H9 (cell line): ENCODE measurements at regions not wholly inside any gene's neighbourhood (a gene's known extent, or its start where the extent isn't known, plus 50 kb on each side); places are given as distances from the start of the nearest gene placed in this dataset.

ENCODE experiments used
- DNase-seq: peaks from one replicate; pipeline ENCODE4 v3.0.0-alpha.2; 2017
- H2AFZ ChIP-seq: one replicate; pipeline ENCODE4 v1.6.1; 2013; ENCODE audit warnings: mild to moderate bottlenecking, low read length, control low read depth, moderate library complexity
- H2AK5ac ChIP-seq: 2 replicates; pipeline ENCODE4 v1.6.1; 2013; ENCODE audit warnings: low read length, control low read depth, mixed read lengths; ENCODE audit not compliant: insufficient read length
- H2BK120ac ChIP-seq: one replicate; pipeline ENCODE4 v1.6.1; 2013; ENCODE audit warnings: low read depth, mild to moderate bottlenecking, low read length, control low read depth, inconsistent platforms; ENCODE audit not compliant: poor library complexity, severe bottlenecking
- H2BK12ac ChIP-seq: 2 replicates; pipeline ENCODE4 v1.6.1; 2013; ENCODE audit warnings: low read length, control low read depth, mixed read lengths, low read depth; ENCODE audit not compliant: insufficient read length
- H2BK15ac ChIP-seq: 2 replicates; pipeline ENCODE4 v1.6.1; 2013; ENCODE audit warnings: low read depth, low read length, control low read depth
- H2BK20ac ChIP-seq: one replicate; pipeline ENCODE4 v1.6.1; 2013; ENCODE audit warnings: low read depth, mild to moderate bottlenecking, low read length, control low read depth, inconsistent platforms; ENCODE audit not compliant: poor library complexity, severe bottlenecking
- H2BK5ac ChIP-seq: 2 replicates; pipeline ENCODE4 v1.6.1; 2013; ENCODE audit warnings: low read length, control low read depth, mixed read lengths; ENCODE audit not compliant: insufficient read length
- H3K14ac ChIP-seq: 2 replicates; pipeline ENCODE4 v1.6.1; 2013; ENCODE audit warnings: low read length, control low read depth; ENCODE audit not compliant: insufficient read depth
- H3K18ac ChIP-seq: 2 replicates; pipeline ENCODE4 v1.6.1; 2013; ENCODE audit warnings: low read depth, mild to moderate bottlenecking, mixed read lengths, low read length, control low read depth; ENCODE audit not compliant: insufficient read length
- H3K23ac ChIP-seq: 2 replicates; pipeline ENCODE4 v1.6.1; 2013; ENCODE audit warnings: low read length, control low read depth, mixed read lengths, low read depth; ENCODE audit not compliant: insufficient read length
- H3K23me2 ChIP-seq: 2 replicates; pipeline ENCODE4 v1.6.1; 2013; ENCODE audit warnings: low read depth, mild to moderate bottlenecking, mixed read lengths, low read length, control low read depth; ENCODE audit not compliant: insufficient read length, poor library complexity, severe bottlenecking
- H3K27ac ChIP-seq: 2 replicates; pipeline ENCODE4 v1.5.1; 2013; ENCODE audit warnings: low read length, control low read depth, mixed read lengths, low read depth; ENCODE audit not compliant: insufficient read length
- H3K27me3 ChIP-seq: 2 replicates; pipeline ENCODE4 v1.6.1; 2013; ENCODE audit warnings: low read length, control low read depth, inconsistent platforms; ENCODE audit not compliant: insufficient read depth
- H3K4ac ChIP-seq: 2 replicates; pipeline ENCODE4 v1.6.1; 2013; ENCODE audit warnings: low read depth, mild to moderate bottlenecking, control low read depth, inconsistent platforms, low read length, moderate library complexity
- H3K4me1 ChIP-seq: 2 replicates; pipeline ENCODE4 v1.6.1; 2013; ENCODE audit warnings: low read length, control low read depth, inconsistent platforms; ENCODE audit not compliant: insufficient read depth
- H3K4me2 ChIP-seq: 2 replicates; pipeline ENCODE4 v1.6.1; 2013; ENCODE audit warnings: low read length, control low read depth, mixed read lengths; ENCODE audit not compliant: insufficient read length, insufficient read depth
- H3K56ac ChIP-seq: 2 replicates; pipeline ENCODE4 v1.6.1; 2013; ENCODE audit warnings: low read depth, mild to moderate bottlenecking, mixed read lengths, low read length, control low read depth; ENCODE audit not compliant: insufficient read length
- H3K79me1 ChIP-seq: 2 replicates; pipeline ENCODE4 v1.6.1; 2013; ENCODE audit warnings: low read depth, mild to moderate bottlenecking, moderate library complexity, low read length, control low read depth, inconsistent platforms; ENCODE audit not compliant: insufficient read depth, poor library complexity, severe bottlenecking
- H3K79me2 ChIP-seq: 2 replicates; pipeline ENCODE4 v1.6.1; 2013; ENCODE audit warnings: low read length, control low read depth, inconsistent platforms; ENCODE audit not compliant: insufficient read depth
- H3K9ac ChIP-seq: 2 replicates; pipeline ENCODE4 v1.6.1; 2013; ENCODE audit warnings: low read length, control low read depth, mixed read lengths; ENCODE audit not compliant: insufficient read length; ENCODE audit errors: extremely low read depth
- H3K9me3 ChIP-seq: one replicate; pipeline ENCODE4 v1.6.1; 2013; ENCODE audit warnings: low read depth, low read length, inconsistent platforms; ENCODE audit not compliant: control insufficient read depth
- H3T11ph ChIP-seq: one replicate; pipeline ENCODE4 v1.6.1; 2013; ENCODE audit warnings: mild to moderate bottlenecking, low read length, control low read depth, inconsistent platforms
- H4K20me1 ChIP-seq: one replicate; pipeline ENCODE4 v1.6.1; 2013; ENCODE audit not compliant: control insufficient read depth, insufficient read length, insufficient read depth
- H4K5ac ChIP-seq: 2 replicates; pipeline ENCODE4 v1.6.1; 2013; ENCODE audit warnings: low read depth, mild to moderate bottlenecking, mixed read lengths, low read length, control low read depth; ENCODE audit not compliant: insufficient read length
- H4K8ac ChIP-seq: replicated peaks from 2 replicates; pipeline ENCODE4 v1.6.1; 2013; ENCODE audit warnings: low read length, control low read depth, mixed read lengths, low read depth; ENCODE audit not compliant: insufficient read length
- H4K91ac ChIP-seq: 2 replicates; pipeline ENCODE4 v1.6.1; 2013; ENCODE audit warnings: low read depth, mild to moderate bottlenecking, moderate library complexity, mixed read lengths, low read length, control low read depth; ENCODE audit not compliant: insufficient read length
- H3K27ac Mint-ChIP-seq, 3 experiments: 2 replicates in 2 of 3; 3 replicates in 1 of 3; pipeline ENCODE4 v1.8.0; 2020 to 2021; ENCODE audit warnings: mixed read lengths in 3 of 3, mild to moderate bottlenecking in 1 of 3, moderate library complexity in 1 of 3
- H3K27me3 Mint-ChIP-seq: 2 replicates; pipeline ENCODE4 v1.8.0; 2021; ENCODE audit warnings: low read depth, mild to moderate bottlenecking, moderate library complexity, mixed read lengths
- H3K36me3 Mint-ChIP-seq, 3 experiments: 2 replicates in 2 of 3; 3 replicates in 1 of 3; pipeline ENCODE4 v1.8.0; 2020 to 2021; ENCODE audit warnings: low read depth in 3 of 3, mixed read lengths in 3 of 3; ENCODE audit not compliant: insufficient read depth in 1 of 3
- H3K4me1 Mint-ChIP-seq, 2 experiments: 2 replicates each; pipeline ENCODE4 v1.8.0; 2020; ENCODE audit warnings: mixed read lengths in 2 of 2
- H3K4me3 Mint-ChIP-seq, 2 experiments: 2 replicates in 1 of 2; 3 replicates in 1 of 2; pipeline ENCODE4 v1.8.0; 2020 to 2021; ENCODE audit warnings: mild to moderate bottlenecking in 2 of 2, mixed read lengths in 2 of 2, moderate library complexity in 1 of 2
- H3K9me3 Mint-ChIP-seq, 2 experiments: 2 replicates in 1 of 2; 3 replicates in 1 of 2; pipeline ENCODE4 v1.8.0; 2020; ENCODE audit warnings: mild to moderate bottlenecking in 2 of 2, mixed read lengths in 2 of 2, moderate library complexity in 1 of 2
- CTCF ChIP-seq: fragments of 200-600 bp; sonication (generic); conservative IDR thresholded peaks from 3 replicates; pipeline ENCODE4 v1.8.0; 2021; ENCODE audit warnings: antibody characterized with exemption, mild to moderate bottlenecking
- WGBS: extraction: QIAGEN DNeasy Blood & Tissue Kit; methylation state at CpG from one replicate; pipeline ENCODE4 v1.1.7; 2013; ENCODE audit warnings: missing lambda C conversion rate, low lambda C conversion rate, mixed read lengths; ENCODE audit not compliant: insufficient read length; ENCODE audit errors: extremely low coverage; 5-methylcytosine and 5-hydroxymethylcytosine counted together

GRCh38 chr5:74310386-74310785 lies 330.1 kb downstream of the ENC1 start:
- no peaks in the 10 kb centered on the region for H3K79me1 ChIP-seq
- no peak overlapping the region for H3T11ph ChIP-seq
- H3K18ac ChIP-seq: no peak overlapping the region
- Mint-ChIP-seq H3K27me3 (0 out of 2 replicates have a peak, but pooled peaks cover 2% of the 10 kb centered on the region), H3K36me3 (no peaks in the 10 kb centered on the region), H3K9me3 (no peaks in the 10 kb centered on the region), H3K4me1 (0 out of 4 replicates have a peak, but pooled peaks cover 0 to 2% of the 10 kb centered on the region in 2 experiments), H3K4me3 (no peak overlapping the region), H3K27ac (no peak overlapping the region; a peak in 1 of 7 replicates)
- no peak overlapping the region for H3K23ac ChIP-seq
- no peak overlapping the region for H2AFZ ChIP-seq
- no peak overlapping the region for H4K5ac ChIP-seq
- H3K4ac ChIP-seq: no peak overlapping the region
- no peak overlapping the region for H2BK20ac ChIP-seq
- H3K79me2 ChIP-seq: no peaks in the 10 kb centered on the region
- DNase-seq: no peak
- H3K4me1 ChIP-seq: no peaks in the 10 kb centered on the region
- H3K4me2 ChIP-seq: no peak overlapping the region
- no peak overlapping the region for H4K8ac ChIP-seq
- no peak overlapping the region for H2BK12ac ChIP-seq
- H2AK5ac ChIP-seq: no peak overlapping the region
- WGBS: no CpG with 5 or more reads among the region's 3 CpGs
- H2BK5ac ChIP-seq: no peak overlapping the region
- no peak overlapping the region for H4K91ac ChIP-seq
- H4K20me1 ChIP-seq: no peaks in the 10 kb centered on the region
- no peak for TF ChIP-seq CTCF
- no peaks in the 10 kb centered on the region for H3K27me3 ChIP-seq
- H3K23me2 ChIP-seq: no peaks in the 10 kb centered on the region
- no peak overlapping the region for H3K56ac ChIP-seq
- no peaks in the 10 kb centered on the region for H3K9me3 ChIP-seq
- no peak overlapping the region for H2BK120ac ChIP-seq
- no peak overlapping the region for H3K14ac ChIP-seq
- H3K27ac ChIP-seq: no peak overlapping the region
- no peak overlapping the region for H2BK15ac ChIP-seq
- H3K9ac ChIP-seq: no peak overlapping the region
